Daoy (cell line): ENCODE measurements at regions not wholly inside any gene's neighbourhood (a gene's known extent, or its start where the extent isn't known, plus 50 kb on each side); places are given as distances from the start of the nearest gene placed in this dataset.

ENCODE experiments used
- DNase-seq: peaks from one replicate; pipeline ENCODE4 v3.0.0-alpha.2; 2015; ENCODE audit warnings: low read depth

- no peak for DNase-seq
Observed at GRCh38 chr7:45358287-45358686, 200.7 kb downstream of the RAMP3 start.

GRCh38 chr7:45359250-45359649, 201.7 kb downstream of the RAMP3 start:
- DNase-seq = no peak

DNA sequence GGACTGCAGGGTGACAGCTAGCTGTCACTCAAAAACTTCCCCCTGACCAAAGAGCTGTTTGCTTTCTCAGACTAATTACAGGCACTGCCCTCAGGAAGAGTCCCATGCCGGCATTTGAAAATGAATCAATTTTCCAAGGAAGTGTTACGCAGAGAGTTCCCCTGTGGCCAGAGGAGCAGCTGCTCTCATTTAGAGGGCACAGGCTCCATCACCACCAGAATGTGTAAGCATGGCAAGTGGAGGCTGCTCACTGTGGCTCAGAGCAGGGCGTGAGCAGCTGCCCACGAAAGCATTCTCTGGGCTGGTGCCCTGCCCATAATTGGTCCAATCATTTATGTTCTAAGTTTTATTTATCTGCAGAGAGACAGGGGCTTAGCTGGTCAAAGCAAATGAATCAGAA, 202.2 kb downstream of the RAMP3 start:
- no peak for DNase-seq

- no peak for DNase-seq
Observed at GRCh38 chr7:45363669-45364068, 206.1 kb downstream of the RAMP3 start.

DNA sequence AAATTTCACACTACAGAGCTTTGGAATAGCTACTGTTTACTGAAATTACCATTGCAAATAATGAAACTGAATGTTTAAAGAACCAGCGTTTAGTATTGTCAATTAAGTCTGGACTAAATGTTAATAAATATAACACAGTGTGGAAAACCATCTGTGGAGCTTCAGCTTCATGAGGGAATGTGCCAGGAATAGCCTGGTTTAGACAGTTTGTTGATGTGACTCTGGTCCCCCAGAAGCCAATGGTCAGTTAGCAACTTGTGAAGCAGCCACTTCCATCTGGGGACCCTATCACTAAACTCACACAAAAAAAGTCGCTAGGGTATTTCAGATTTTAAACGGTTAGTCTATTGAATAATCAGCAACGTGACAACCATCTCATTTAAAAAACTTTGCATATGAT, 207.8 kb downstream of the RAMP3 start:
- no peak for DNase-seq

DNA sequence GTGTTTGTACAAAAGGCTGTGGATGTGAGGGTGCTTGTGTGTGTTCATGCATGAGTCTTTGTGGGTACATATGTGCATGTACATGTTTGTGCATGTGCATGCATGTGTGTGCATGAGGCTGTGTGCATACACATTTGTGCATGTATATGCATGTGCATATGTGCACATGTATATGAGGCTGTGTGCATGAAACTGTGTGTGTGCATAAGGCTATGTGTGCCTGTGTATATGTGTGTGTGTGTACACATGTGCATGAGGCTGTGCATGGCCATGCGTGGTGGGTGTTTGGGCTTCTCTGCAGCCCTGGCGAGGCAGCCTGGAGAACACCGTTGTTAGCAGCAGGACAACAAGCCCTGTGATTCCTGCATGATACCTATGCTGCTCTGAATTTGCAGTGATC, 207.7 kb upstream of the ADCY1 start:
- no peak for DNase-seq

GRCh38 chr7:45367026-45367425, 207.1 kb upstream of the ADCY1 start:
- DNase-seq = no peak

GRCh38 chr7:45368129-45368807, 205.9 kb upstream of the ADCY1 start:
- no peak for DNase-seq

DNA sequence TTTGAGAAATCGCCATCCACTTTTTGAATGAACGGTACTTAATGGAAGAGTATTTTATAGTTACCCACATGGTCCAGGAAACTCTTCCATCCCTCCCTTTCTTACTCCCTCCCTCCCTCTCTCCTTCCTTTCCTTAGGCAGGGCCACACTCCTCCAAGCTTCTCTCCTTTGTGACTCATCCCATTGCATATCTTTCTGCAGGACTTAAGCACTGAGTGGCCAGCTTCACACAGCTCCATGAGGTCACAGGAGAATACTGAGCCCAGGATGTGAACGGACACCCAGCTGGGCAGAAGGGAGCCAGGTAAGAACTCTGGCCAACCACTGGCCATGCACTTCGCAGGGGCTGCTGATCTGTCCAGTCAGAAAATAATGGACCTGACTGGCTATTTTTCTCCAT, 189.7 kb upstream of the ADCY1 start:
- DNase-seq = no peak

- no peak for DNase-seq
Observed at GRCh38 chr7:45387837-45388236, 186.3 kb upstream of the ADCY1 start.

- DNase-seq = no peak
Observed at GRCh38 chr7:45389073-45389872, 184.9 kb upstream of the ADCY1 start.

- DNase-seq = no peak
Observed at GRCh38 chr7:45390180-45390579, 184.0 kb upstream of the ADCY1 start.

DNA sequence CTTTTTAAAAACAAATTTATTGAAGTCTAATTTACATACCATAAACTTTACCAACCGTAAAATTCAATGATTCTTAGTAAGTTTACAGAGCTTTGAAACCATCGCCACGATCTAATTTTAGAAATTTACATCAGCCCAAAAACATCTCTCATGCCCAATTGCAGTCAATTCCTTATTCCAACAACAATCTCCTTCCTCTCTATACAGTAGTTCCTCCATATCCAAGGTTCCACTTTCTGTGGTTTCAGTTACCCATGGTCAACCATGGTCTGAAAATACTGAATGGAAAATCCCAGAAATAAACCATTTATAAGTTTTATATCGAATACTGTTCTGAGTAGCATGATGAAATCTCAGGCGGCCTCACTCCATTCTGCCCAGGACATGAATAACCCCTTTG, 183.4 kb upstream of the ADCY1 start:
- no peak for DNase-seq

GRCh38 chr7:45391618-45392451, 182.3 kb upstream of the ADCY1 start:
- DNase-seq = no peak

GRCh38 chr7:45394117-45394708, 180.0 kb upstream of the ADCY1 start:
- DNase-seq = no peak

- DNase-seq = no peak
Observed at GRCh38 chr7:45399069-45399468, 175.1 kb upstream of the ADCY1 start.

DNA sequence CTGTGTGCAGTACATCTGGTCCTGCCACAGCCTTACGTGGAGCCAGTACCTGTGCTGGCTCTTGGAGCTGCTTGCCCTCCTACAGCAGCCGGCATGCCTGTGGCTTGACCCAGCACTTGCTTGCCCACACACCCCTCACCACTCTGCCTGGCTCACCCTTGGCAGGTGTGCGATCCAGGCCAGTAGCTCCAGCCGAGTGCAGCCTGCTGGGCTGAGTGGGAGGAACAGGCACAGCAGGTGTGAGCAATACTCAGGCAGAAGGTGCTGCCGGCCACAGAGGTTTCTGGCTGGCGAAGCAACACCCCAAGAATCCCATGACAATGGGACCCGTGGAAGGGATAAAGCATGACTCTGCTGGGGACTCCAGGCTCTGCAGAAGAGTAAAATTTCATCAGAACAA, 173.5 kb upstream of the ADCY1 start:
- DNase-seq = no peak

GRCh38 chr7:45401155-45401554, 173.0 kb upstream of the ADCY1 start:
- DNase-seq = no peak

GRCh38 chr7:45401851-45402250, 172.3 kb upstream of the ADCY1 start:
- DNase-seq = no peak

DNA sequence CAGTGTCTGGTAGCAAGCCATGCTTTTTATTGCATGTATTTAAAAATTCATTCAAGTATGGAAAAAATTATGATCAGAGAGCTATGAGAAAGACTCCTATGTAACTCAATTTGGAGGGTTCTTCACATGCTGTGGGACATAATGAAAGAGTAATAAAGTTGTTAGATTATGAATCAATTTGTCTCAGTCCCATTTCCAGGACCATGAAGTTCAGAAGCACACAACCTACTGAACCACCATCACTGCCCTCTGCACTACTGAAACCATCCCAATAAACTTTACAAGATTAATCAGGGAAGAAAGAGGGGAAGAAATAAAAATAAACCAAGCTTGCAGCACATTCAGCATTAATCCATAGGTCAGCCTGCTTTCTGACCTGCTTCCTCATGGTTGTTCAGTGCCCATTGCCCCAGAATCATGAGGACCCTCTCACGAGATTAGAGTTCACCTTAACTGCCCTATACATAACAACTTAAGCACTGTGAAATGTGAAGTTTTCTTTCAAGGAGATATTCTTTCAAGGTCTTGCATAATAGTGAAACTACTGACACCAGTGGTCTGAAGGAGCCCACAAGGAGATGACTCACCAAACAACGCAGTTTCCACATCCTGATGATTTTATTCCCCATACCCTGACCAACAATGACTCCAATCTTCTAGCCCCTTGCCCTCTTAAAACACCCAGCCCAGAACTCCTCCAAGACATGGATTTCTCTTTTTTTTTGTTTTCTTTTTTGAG, 171.5 kb upstream of the ADCY1 start:
- no peak for DNase-seq

- DNase-seq = no peak
Observed at GRCh38 chr7:45404622-45405021, 169.5 kb upstream of the ADCY1 start.
